ENCODE measurements at regions not wholly inside any gene's neighbourhood (a gene's known extent, or its start where the extent isn't known, plus 50 kb on each side); places are given as distances from the start of the nearest gene placed in this dataset.

- Histone ChIP-seq H3K4me1 (ENCODE audit: control insufficient read depth, insufficient read depth, low read length) (peaks cover 22% of the 10 kb centered on the region), H3K9me3 (ENCODE audit: control insufficient read depth, low read length) (no peaks in the 10 kb centered on the region), H3K4me3 (ENCODE audit: low read length) (no peak overlapping the region), H3K36me3 (ENCODE audit: control insufficient read depth, insufficient read depth, low read length) (no peaks in the 10 kb centered on the region), H3K9ac (ENCODE audit: low read length) (no peak overlapping the region), H3K27me3 (ENCODE audit: control insufficient read depth, insufficient read depth, low read length) (no peaks in the 10 kb centered on the region)
Measured at GRCh38 chr5:123882965-123883345, 371.0 kb downstream of the CSNK1G3 start.

GRCh38 chr5:123882319-123882964, 370.5 kb downstream of the CSNK1G3 start:
- Histone ChIP-seq H3K4me1 (ENCODE audit: control insufficient read depth, insufficient read depth, low read length) (peaks cover 22% of the 10 kb centered on the region), H3K9me3 (ENCODE audit: control insufficient read depth, low read length) (no peaks in the 10 kb centered on the region), H3K36me3 (ENCODE audit: control insufficient read depth, insufficient read depth, low read length) (no peaks in the 10 kb centered on the region), H3K27me3 (ENCODE audit: control insufficient read depth, insufficient read depth, low read length) (no peaks in the 10 kb centered on the region), H3K4me3 (ENCODE audit: low read length) (no peak overlapping the region), H3K9ac (ENCODE audit: low read length) (no peak overlapping the region)

- Histone ChIP-seq H3K9me3 (ENCODE audit: control insufficient read depth, low read length) (no peaks in the 10 kb centered on the region), H3K9ac (ENCODE audit: low read length) (no peak overlapping the region)
Measured at GRCh38 chr5:123881759-123882244, 369.8 kb downstream of the CSNK1G3 start.

GRCh38 chr5:123880875-123881274, 368.9 kb downstream of the CSNK1G3 start:
- H3K9ac ChIP-seq (ENCODE audit: low read length): no peak overlapping the region
- H3K4me3 ChIP-seq (ENCODE audit: low read length): no peak overlapping the region
- H3K36me3 ChIP-seq (ENCODE audit: control insufficient read depth, insufficient read depth, low read length): no peaks in the 10 kb centered on the region
- H3K4me1 ChIP-seq (ENCODE audit: control insufficient read depth, insufficient read depth, low read length): peaks cover 27% of the 10 kb centered on the region
- no peaks in the 10 kb centered on the region for H3K27me3 ChIP-seq (ENCODE audit: control insufficient read depth, insufficient read depth, low read length)
- no peaks in the 10 kb centered on the region for H3K9me3 ChIP-seq (ENCODE audit: control insufficient read depth, low read length)

More at GRCh38 chr5:123881759-123882244, 369.8 kb downstream of the CSNK1G3 start:
- peaks cover 22% of the 10 kb centered on the region for H3K4me1 ChIP-seq (ENCODE audit: control insufficient read depth, insufficient read depth, low read length)
- no peaks in the 10 kb centered on the region for H3K27me3 ChIP-seq (ENCODE audit: control insufficient read depth, insufficient read depth, low read length)
- H3K4me3 ChIP-seq (ENCODE audit: low read length): no peak overlapping the region
- H3K36me3 ChIP-seq (ENCODE audit: control insufficient read depth, insufficient read depth, low read length): no peaks in the 10 kb centered on the region

GRCh38 chr5:123879071-123879470, 367.1 kb downstream of the CSNK1G3 start:
- Histone ChIP-seq H3K27me3 (ENCODE audit: control insufficient read depth, insufficient read depth, low read length) (no peaks in the 10 kb centered on the region), H3K4me3 (ENCODE audit: low read length) (no peak overlapping the region), H3K9me3 (ENCODE audit: control insufficient read depth, low read length) (no peaks in the 10 kb centered on the region), H3K36me3 (ENCODE audit: control insufficient read depth, insufficient read depth, low read length) (no peaks in the 10 kb centered on the region), H3K4me1 (ENCODE audit: control insufficient read depth, insufficient read depth, low read length) (peaks cover 43% of the 10 kb centered on the region), H3K9ac (ENCODE audit: low read length) (no peak overlapping the region)

GRCh38 chr5:123876276-123876790, 364.4 kb downstream of the CSNK1G3 start:
- Histone ChIP-seq H3K36me3 (ENCODE audit: control insufficient read depth, insufficient read depth, low read length) (no peaks in the 10 kb centered on the region), H3K9ac (ENCODE audit: low read length) (no peak overlapping the region), H3K4me3 (ENCODE audit: low read length) (no peak overlapping the region), H3K9me3 (ENCODE audit: control insufficient read depth, low read length) (no peaks in the 10 kb centered on the region), H3K4me1 (ENCODE audit: control insufficient read depth, insufficient read depth, low read length) (peaks cover 23% of the 10 kb centered on the region), H3K27me3 (ENCODE audit: control insufficient read depth, insufficient read depth, low read length) (no peaks in the 10 kb centered on the region)

- H3K4me3 ChIP-seq (ENCODE audit: low read length): no peak overlapping the region
- no peak overlapping the region for H3K9ac ChIP-seq (ENCODE audit: low read length)
- H3K9me3 ChIP-seq (ENCODE audit: control insufficient read depth, low read length): no peaks in the 10 kb centered on the region
- H3K4me1 ChIP-seq (ENCODE audit: control insufficient read depth, insufficient read depth, low read length): peaks cover 21% of the 10 kb centered on the region
- no peaks in the 10 kb centered on the region for H3K27me3 ChIP-seq (ENCODE audit: control insufficient read depth, insufficient read depth, low read length)
- H3K36me3 ChIP-seq (ENCODE audit: control insufficient read depth, insufficient read depth, low read length): no peaks in the 10 kb centered on the region
Measured at GRCh38 chr5:123875561-123876275, 363.7 kb downstream of the CSNK1G3 start.

- Histone ChIP-seq H3K9me3 (ENCODE audit: control insufficient read depth, low read length) (no peaks in the 10 kb centered on the region), H3K4me1 (ENCODE audit: control insufficient read depth, insufficient read depth, low read length) (peaks cover 21% of the 10 kb centered on the region), H3K27me3 (ENCODE audit: control insufficient read depth, insufficient read depth, low read length) (no peaks in the 10 kb centered on the region), H3K4me3 (ENCODE audit: low read length) (no peak overlapping the region), H3K36me3 (ENCODE audit: control insufficient read depth, insufficient read depth, low read length) (no peaks in the 10 kb centered on the region), H3K9ac (ENCODE audit: low read length) (no peak overlapping the region)
Measured at GRCh38 chr5:123874600-123875201, 362.7 kb downstream of the CSNK1G3 start.

GRCh38 chr5:123873846-123874245, 361.9 kb downstream of the CSNK1G3 start:
- no peak overlapping the region for H3K9ac ChIP-seq (ENCODE audit: low read length)
- H3K36me3 ChIP-seq (ENCODE audit: control insufficient read depth, insufficient read depth, low read length): no peaks in the 10 kb centered on the region
- no peaks in the 10 kb centered on the region for H3K9me3 ChIP-seq (ENCODE audit: control insufficient read depth, low read length)
- H3K4me1 ChIP-seq (ENCODE audit: control insufficient read depth, insufficient read depth, low read length): peaks cover 21% of the 10 kb centered on the region
- H3K27me3 ChIP-seq (ENCODE audit: control insufficient read depth, insufficient read depth, low read length): no peaks in the 10 kb centered on the region
- H3K4me3 ChIP-seq (ENCODE audit: low read length): no peak overlapping the region

GRCh38 chr5:123871373-123871772, 359.4 kb downstream of the CSNK1G3 start:
- Histone ChIP-seq H3K4me1 (ENCODE audit: control insufficient read depth, insufficient read depth, low read length) (peaks cover 24% of the 10 kb centered on the region), H3K9me3 (ENCODE audit: control insufficient read depth, low read length) (no peaks in the 10 kb centered on the region), H3K4me3 (ENCODE audit: low read length) (no peak overlapping the region), H3K9ac (ENCODE audit: low read length) (no peak overlapping the region), H3K36me3 (ENCODE audit: control insufficient read depth, insufficient read depth, low read length) (no peaks in the 10 kb centered on the region), H3K27me3 (ENCODE audit: control insufficient read depth, insufficient read depth, low read length) (no peaks in the 10 kb centered on the region)

GRCh38 chr5:123868881-123869280, 356.9 kb downstream of the CSNK1G3 start:
- H3K9me3 ChIP-seq (ENCODE audit: control insufficient read depth, low read length): no peaks in the 10 kb centered on the region
- no peaks in the 10 kb centered on the region for H3K36me3 ChIP-seq (ENCODE audit: control insufficient read depth, insufficient read depth, low read length)
- H3K4me1 ChIP-seq (ENCODE audit: control insufficient read depth, insufficient read depth, low read length): peaks cover 5% of the 10 kb centered on the region
- no peak overlapping the region for H3K9ac ChIP-seq (ENCODE audit: low read length)
- no peaks in the 10 kb centered on the region for H3K27me3 ChIP-seq (ENCODE audit: control insufficient read depth, insufficient read depth, low read length)
- H3K4me3 ChIP-seq (ENCODE audit: low read length): no peak overlapping the region

GRCh38 chr5:123868267-123868666, 356.3 kb downstream of the CSNK1G3 start:
- H3K4me1 ChIP-seq (ENCODE audit: control insufficient read depth, insufficient read depth, low read length): peaks cover 5% of the 10 kb centered on the region
- H3K4me3 ChIP-seq (ENCODE audit: low read length): no peak overlapping the region
- no peaks in the 10 kb centered on the region for H3K27me3 ChIP-seq (ENCODE audit: control insufficient read depth, insufficient read depth, low read length)
- no peaks in the 10 kb centered on the region for H3K9me3 ChIP-seq (ENCODE audit: control insufficient read depth, low read length)
- H3K36me3 ChIP-seq (ENCODE audit: control insufficient read depth, insufficient read depth, low read length): no peaks in the 10 kb centered on the region
- no peak overlapping the region for H3K9ac ChIP-seq (ENCODE audit: low read length)

Measured in mucosa of stomach (tissue), 1 donor.